Tibial nerve (tissue), 4 donors: ENCODE measurements at regions not wholly inside any gene's neighbourhood (a gene's known extent, or its start where the extent isn't known, plus 50 kb on each side); places are given as distances from the start of the nearest gene placed in this dataset.

Experiments
- CTCF ChIP-seq, 5 experiments: fragments of 200-600 bp in 3 of 5; fragments of 450-650 bp in 2 of 5; sonication (generic) in 3 of 5; IDR thresholded peaks; one replicate each; pipeline ENCODE4 v1.5.1; 2016 to 2019; ENCODE audit warnings: antibody characterized with exemption in 5 of 5, mild to moderate bottlenecking in 3 of 5, moderate library complexity in 2 of 5
- EP300 ChIP-seq, 2 donors: sonication (generic); formaldehyde crosslinking; IDR thresholded peaks; one replicate each; pipeline ENCODE4 v1.6.1; 2017; ENCODE audit warnings: antibody characterized with exemption in 2 of 2, mild to moderate bottlenecking in 1 of 2
- POLR2A ChIP-seq, 2 donors: fragments of 450-650 bp; IDR thresholded peaks; one replicate each; pipeline ENCODE4 v1.6.1; 2017; ENCODE audit warnings: antibody characterized with exemption in 2 of 2, mild to moderate bottlenecking in 2 of 2, moderate library complexity in 2 of 2

- TF ChIP-seq CTCF (IDR thresholded peaks at IDR 0.05) (no peak), POLR2A (IDR thresholded peaks at IDR 0.05) (no peak), EP300 (IDR thresholded peaks at IDR 0.05) (no peak)
Measured at GRCh38 chr2:16043192-16043591, 102.8 kb downstream of the MYCN start.
